AG20443 (cell line): ENCODE measurements at regions not wholly inside any gene's neighbourhood (a gene's known extent, or its start where the extent isn't known, plus 50 kb on each side); places are given as distances from the start of the nearest gene placed in this dataset.

Experiments used
- DNase-seq: peaks from one replicate; pipeline ENCODE4 v3.0.0; 2012; ENCODE audit warnings: low spot score, mixed read lengths

DNA sequence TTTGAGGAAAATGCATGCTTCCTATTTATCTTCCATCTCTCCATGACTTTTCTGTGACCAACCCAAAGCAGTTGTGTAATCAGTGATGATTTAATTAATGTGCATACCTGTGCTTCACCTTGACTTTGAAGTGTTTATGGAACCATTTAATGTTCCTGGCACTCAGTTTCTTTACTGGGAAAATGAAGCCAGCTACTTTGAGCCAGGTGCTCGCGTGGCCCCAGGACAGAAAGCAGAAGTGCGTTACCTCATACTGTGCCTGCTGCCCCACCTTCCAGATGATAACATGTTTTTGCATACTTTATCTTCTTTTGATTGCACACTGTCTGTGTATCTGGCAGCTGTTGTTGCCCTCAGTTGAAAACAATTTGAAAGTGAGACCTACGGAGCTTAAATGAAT lies 61.3 kb downstream of the PMAIP1 start:
- no peak for DNase-seq

DNA sequence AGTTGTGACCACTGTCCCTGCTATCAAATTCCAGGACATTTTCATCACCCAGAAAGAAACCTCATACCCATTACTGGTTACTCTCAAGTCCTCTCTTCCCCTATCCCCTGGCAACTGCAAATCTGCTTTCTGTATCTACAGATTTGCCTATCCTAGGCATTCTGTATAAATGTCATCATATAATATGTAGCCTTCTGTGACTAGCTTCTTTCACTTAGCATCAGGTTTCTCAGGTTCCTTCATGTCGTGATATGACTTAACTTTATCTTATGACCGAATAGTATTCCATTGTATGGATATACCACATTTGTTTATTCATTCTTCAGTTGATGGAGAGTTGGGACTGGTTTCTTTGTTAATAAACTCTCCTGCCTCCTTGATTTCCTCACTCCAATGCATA lies 60.5 kb downstream of the PMAIP1 start:
- DNase-seq: no peak

DNA sequence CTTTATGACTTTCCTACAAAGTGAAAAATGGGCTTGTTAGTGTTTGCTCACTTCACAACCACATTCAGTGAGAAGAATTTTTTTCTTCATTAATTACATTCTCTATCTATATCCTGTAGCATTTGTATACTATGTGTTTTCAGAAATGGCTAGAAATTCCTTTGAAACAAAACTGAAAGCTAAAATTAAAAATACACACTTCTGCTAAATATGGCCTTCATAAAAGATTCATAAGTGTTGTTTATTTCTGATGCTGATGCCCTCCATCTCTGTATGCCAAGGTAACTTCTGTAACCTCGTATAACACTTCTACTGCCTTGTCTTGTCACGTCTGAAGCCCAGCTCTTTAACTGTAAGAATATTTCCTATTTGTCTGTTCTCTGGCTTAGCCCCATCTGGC lies 59.8 kb downstream of the PMAIP1 start:
- DNase-seq: no peak

DNA sequence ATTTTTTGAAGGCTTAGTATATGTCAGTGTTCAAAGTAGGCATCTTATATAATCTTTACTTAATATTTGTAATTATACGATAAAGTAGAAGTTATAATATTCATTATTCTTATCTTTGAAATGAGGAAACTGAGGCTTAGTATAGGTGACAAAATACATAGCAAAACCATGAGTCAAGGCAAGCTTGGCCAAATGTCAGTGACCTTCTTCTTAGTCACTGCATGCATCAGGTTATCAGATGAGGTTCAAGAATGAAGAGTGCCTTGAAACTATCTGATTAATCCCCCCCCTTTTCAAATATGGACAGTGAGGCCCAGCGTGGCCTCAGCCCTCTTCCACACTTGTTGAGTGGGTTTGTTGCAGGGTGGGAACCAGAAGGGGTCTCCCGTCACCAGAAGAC lies 59.3 kb downstream of the PMAIP1 start:
- no peak for DNase-seq

DNA sequence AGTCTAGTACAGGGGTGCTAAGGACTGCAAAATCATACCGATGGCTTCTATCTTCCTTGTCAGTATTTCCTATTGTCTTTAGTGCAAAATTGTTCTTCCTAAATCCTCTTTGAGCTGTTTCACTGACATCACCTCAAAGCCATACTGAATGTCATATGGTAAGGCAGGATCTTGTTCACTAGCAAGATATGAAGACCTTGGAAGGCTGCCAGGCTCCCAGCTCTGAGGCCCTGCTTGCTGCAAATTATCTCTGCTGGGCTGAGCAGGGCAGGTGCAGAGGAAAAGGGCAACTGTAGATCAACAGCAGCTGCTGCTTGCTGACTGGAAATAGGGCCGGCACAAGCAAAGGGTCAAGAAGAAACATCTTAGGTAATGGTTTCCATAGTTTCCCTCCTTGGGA lies 58.2 kb downstream of the PMAIP1 start:
- peak; percentile 16 for DNase-seq

DNA sequence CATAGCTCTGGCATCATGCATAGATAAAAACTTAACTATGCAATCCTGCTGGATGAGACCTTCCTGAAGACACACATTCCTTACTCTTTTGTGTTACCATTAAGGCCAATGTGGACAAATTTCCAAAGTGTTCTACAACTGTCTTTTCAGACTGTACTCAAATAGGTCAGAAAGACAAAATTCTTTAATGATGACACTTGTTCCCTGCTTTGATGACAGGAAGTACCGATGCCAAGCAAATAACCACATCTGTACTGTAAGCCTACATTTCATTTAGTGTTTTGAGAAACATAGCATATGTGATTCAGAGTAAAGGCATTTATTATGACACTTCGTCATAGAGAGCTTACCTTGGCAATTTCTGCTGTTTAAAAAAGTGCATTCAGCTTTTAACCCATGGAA lies 55.0 kb downstream of the PMAIP1 start:
- DNase-seq: peak; percentile 9

DNA sequence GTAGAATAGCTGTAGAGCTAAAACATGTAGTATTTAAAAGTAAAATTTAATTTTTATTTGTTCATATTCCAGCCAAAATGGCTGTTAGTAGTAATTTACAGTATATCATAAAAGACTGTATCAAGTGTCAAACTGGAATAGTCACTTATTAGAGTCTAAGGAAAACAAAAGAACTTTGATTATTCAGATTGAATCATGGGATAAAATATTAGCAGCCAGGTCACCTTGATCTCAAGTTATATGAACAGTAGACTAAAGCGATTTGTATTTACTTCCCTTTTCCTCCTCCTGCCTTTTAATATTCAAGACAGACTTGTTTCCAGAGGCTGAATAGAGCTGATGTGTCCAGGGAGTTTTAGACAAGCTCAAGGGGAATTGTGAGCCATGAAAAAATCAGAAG lies 54.4 kb downstream of the PMAIP1 start:
- no peak for DNase-seq
